HG03571 (cell line): ENCODE measurements at regions not wholly inside any gene's neighbourhood (a gene's known extent, or its start where the extent isn't known, plus 50 kb on each side); places are given as distances from the start of the nearest gene placed in this dataset.
A peak's percentile ranks its signal among the peaks of the same experiment; 100 is the strongest.

ENCODE experiments used
- ATAC-seq: cut with Tn5 transposase; IDR thresholded peaks from one replicate; pipeline ENCODE4 v1.9.1; 2021; ENCODE audit not compliant: unreplicated experiment

- no peak for ATAC-seq
Observed at GRCh38 chr2:226227341-226227740, 572.3 kb downstream of the IRS1 start.

- no peak for ATAC-seq
Observed at GRCh38 chr2:226223704-226224103, 575.9 kb downstream of the IRS1 start.

- ATAC-seq, result no peak
Observed at GRCh38 chr2:226220511-226220910, 579.1 kb downstream of the IRS1 start.

- no peak for ATAC-seq
Observed at GRCh38 chr2:226217191-226217590, 582.4 kb downstream of the IRS1 start.

GRCh38 chr2:226216575-226216974, 583.0 kb downstream of the IRS1 start:
- no peak for ATAC-seq

- ATAC-seq, result peak; percentile 86
Observed at GRCh38 chr2:226215902-226216503, 583.6 kb downstream of the IRS1 start.

- ATAC-seq, result no peak
Observed at GRCh38 chr2:226213717-226214116, 585.9 kb downstream of the IRS1 start.

GRCh38 chr2:226211439-226211838, 588.2 kb downstream of the IRS1 start:
- ATAC-seq, result no peak

GRCh38 chr2:226208726-226209125, 590.9 kb downstream of the IRS1 start:
- ATAC-seq, result no peak

GRCh38 chr2:226207671-226208070, 591.9 kb downstream of the IRS1 start:
- no peak for ATAC-seq

GRCh38 chr2:226199555-226199954, 600.1 kb downstream of the IRS1 start:
- ATAC-seq, result no peak

GRCh38 chr2:226198956-226199355, 600.7 kb downstream of the IRS1 start:
- no peak for ATAC-seq

GRCh38 chr2:226190479-226191252, 609.0 kb downstream of the IRS1 start:
- ATAC-seq, result no peak

- ATAC-seq, result no peak
Observed at GRCh38 chr2:226189061-226189460, 610.6 kb downstream of the IRS1 start.

- ATAC-seq, result no peak
Observed at GRCh38 chr2:226187616-226188015, 612.0 kb downstream of the IRS1 start.

GRCh38 chr2:226187156-226187555, 612.5 kb downstream of the IRS1 start:
- ATAC-seq, result no peak

GRCh38 chr2:226185616-226186211, 613.9 kb downstream of the IRS1 start:
- no peak for ATAC-seq

- ATAC-seq, result no peak
Observed at GRCh38 chr2:226184940-226185615, 614.5 kb downstream of the IRS1 start.

- ATAC-seq, result no peak
Observed at GRCh38 chr2:226184540-226184939, 615.1 kb downstream of the IRS1 start.

GRCh38 chr2:226183550-226183949, 616.1 kb downstream of the IRS1 start:
- ATAC-seq, result no peak

GRCh38 chr2:226183033-226183432, 616.6 kb downstream of the IRS1 start:
- no peak for ATAC-seq

- no peak for ATAC-seq
Observed at GRCh38 chr2:226181909-226182308, 617.7 kb downstream of the IRS1 start.
